HEK293 (cell line): ENCODE measurements at regions not wholly inside any gene's neighbourhood (a gene's known extent, or its start where the extent isn't known, plus 50 kb on each side); places are given as distances from the start of the nearest gene placed in this dataset.

ENCODE experiments used
- CTCF ChIA-PET: fragments of 350-600 bp; formaldehyde crosslinking; extraction: SDS; loops from one replicate; lab custom pipeline; 2021; ENCODE audit warnings: antibody characterized with exemption; lab: Yijun Ruan, JAX
- POLR2A ChIA-PET: fragments of 300-600 bp; formaldehyde crosslinking; extraction: SDS; loops from one replicate; lab custom pipeline; 2020; ENCODE audit warnings: antibody characterized with exemption, inconsistent platforms; lab: Yijun Ruan, JAX
- H3K27ac ChIP-seq: fragments of 200-500 bp; sonication (Bioruptor generic); 2 replicates; pipeline ENCODE4 v1.5.1; 2014; ENCODE audit warnings: low read depth, low read length, control low read depth, inconsistent platforms; ENCODE audit errors: extremely low read depth
- H3K36me3 ChIP-seq, 2 experiments: fragments of 200-500 bp in 1 of 2; sonication (Bioruptor generic) in 1 of 2; 1 replicate in 1 of 2; 2 replicates in 1 of 2; pipeline ENCODE4 v1.5.1; 2014 to 2017; ENCODE audit warnings: inconsistent platforms in 2 of 2, low read length in 2 of 2; ENCODE audit not compliant: control insufficient read depth in 2 of 2, insufficient read depth in 1 of 2
- H3K4me1 ChIP-seq: fragments of 200-500 bp; sonication (Bioruptor generic); 2 replicates; pipeline ENCODE4 v1.5.1; 2014; ENCODE audit warnings: mild to moderate bottlenecking, low read length, inconsistent platforms; ENCODE audit not compliant: control insufficient read depth, insufficient read depth
- H3K4me3 ChIP-seq: 2 replicates; pipeline ENCODE4 v1.5.1; 2011; ENCODE audit warnings: low read depth, mild to moderate bottlenecking, control low read depth, low read length, moderate library complexity
- H3K9me3 ChIP-seq: fragments of 200-500 bp; sonication (Bioruptor generic); 2 replicates; pipeline ENCODE4 v1.5.1; 2014; ENCODE audit warnings: low read depth, low read length, inconsistent platforms; ENCODE audit not compliant: control insufficient read depth, insufficient read depth
- HOXD13 ChIP-seq: sonication (generic); formaldehyde crosslinking; IDR thresholded peaks from 2 replicates; pipeline ENCODE4 v1.8.0; 2022; ENCODE audit warnings: missing genetic modification reagents, borderline replicate concordance
- MEIS1 ChIP-seq: sonication (generic); formaldehyde crosslinking; IDR thresholded peaks from 2 replicates; pipeline ENCODE4 v1.8.1; 2022; ENCODE audit warnings: missing genetic modification reagents, mild to moderate bottlenecking, borderline replicate concordance
- PRDM1 ChIP-seq: fragments of 450-650 bp; formaldehyde crosslinking; IDR thresholded peaks from 2 replicates; pipeline ENCODE4; 2016; ENCODE audit warnings: missing biosample characterization, missing genetic modification characterization
- TCF7L2 ChIP-seq: IDR thresholded peaks from 2 replicates; pipeline ENCODE4 v1.6.1; 2011; ENCODE audit warnings: low read depth, mild to moderate bottlenecking, inconsistent platforms, low read length, moderate library complexity, borderline replicate concordance
- WT1 ChIP-seq: fragments of 450-650 bp; formaldehyde crosslinking; IDR thresholded peaks from 2 replicates; pipeline ENCODE4 v1.5.1; 2016; ENCODE audit warnings: missing biosample characterization, missing genetic modification characterization
- YY1 ChIP-seq: fragments of 450-650 bp; formaldehyde crosslinking; IDR thresholded peaks from 2 replicates; pipeline ENCODE4 v1.5.1; 2018; ENCODE audit warnings: missing biosample characterization, missing genetic modification characterization
- ZEB2 ChIP-seq: fragments of 450-650 bp; formaldehyde crosslinking; IDR thresholded peaks from 2 replicates; pipeline ENCODE4 v1.5.1; 2016; ENCODE audit warnings: missing biosample characterization, missing genetic modification characterization
- ZFHX2 ChIP-seq: fragments of 450-650 bp; formaldehyde crosslinking; conservative IDR thresholded peaks from 2 replicates; pipeline ENCODE4 v1.5.1; 2016; ENCODE audit warnings: missing biosample characterization, missing genetic modification characterization
- ZFP37 ChIP-seq: fragments of 450-650 bp; formaldehyde crosslinking; IDR thresholded peaks from 2 replicates; pipeline ENCODE4 v1.5.1; 2016; ENCODE audit warnings: missing biosample characterization, missing genetic modification characterization
- ZNF10 ChIP-seq: fragments of 450-650 bp; formaldehyde crosslinking; IDR thresholded peaks from 2 replicates; pipeline ENCODE4 v1.5.1; 2017; ENCODE audit warnings: missing biosample characterization, missing genetic modification characterization
- ZNF112 ChIP-seq: fragments of 450-650 bp; formaldehyde crosslinking; IDR thresholded peaks from 2 replicates; pipeline ENCODE4 v1.5.0; 2017; ENCODE audit warnings: missing biosample characterization, missing genetic modification characterization
- ZNF121 ChIP-seq: fragments of 450-650 bp; formaldehyde crosslinking; IDR thresholded peaks from 2 replicates; pipeline ENCODE4 v1.5.1; 2016; ENCODE audit warnings: missing biosample characterization, missing genetic modification characterization
- ZNF16 ChIP-seq: fragments of 450-650 bp; formaldehyde crosslinking; IDR thresholded peaks from 2 replicates; pipeline ENCODE4 v1.5.1; 2016; ENCODE audit warnings: low read depth, missing biosample characterization, missing genetic modification characterization
- ZNF169 ChIP-seq: fragments of 450-650 bp; formaldehyde crosslinking; IDR thresholded peaks from 2 replicates; pipeline ENCODE4 v1.5.1; 2016; ENCODE audit warnings: missing biosample characterization, missing genetic modification characterization
- ZNF175 ChIP-seq: fragments of 450-650 bp; formaldehyde crosslinking; IDR thresholded peaks from 2 replicates; pipeline ENCODE4 v1.5.1; 2016; ENCODE audit warnings: missing biosample characterization, missing genetic modification characterization
- ZNF214 ChIP-seq: fragments of 450-650 bp; formaldehyde crosslinking; IDR thresholded peaks from 2 replicates; pipeline ENCODE4 v1.5.1; 2017; ENCODE audit warnings: missing biosample characterization, mild to moderate bottlenecking, missing genetic modification characterization, borderline replicate concordance
- ZNF23 ChIP-seq: fragments of 450-650 bp; formaldehyde crosslinking; IDR thresholded peaks from 2 replicates; pipeline ENCODE4 v1.5.1; 2016; ENCODE audit warnings: missing biosample characterization, missing genetic modification characterization, borderline replicate concordance
- ZNF248 ChIP-seq: fragments of 450-650 bp; formaldehyde crosslinking; IDR thresholded peaks from 2 replicates; pipeline ENCODE4 v1.5.1; 2017; ENCODE audit warnings: missing biosample characterization, missing genetic modification characterization
- ZNF350 ChIP-seq: fragments of 450-650 bp; formaldehyde crosslinking; IDR thresholded peaks from 2 replicates; pipeline ENCODE4 v1.5.0; 2017; ENCODE audit warnings: missing biosample characterization, mild to moderate bottlenecking, missing genetic modification characterization
- ZNF416 ChIP-seq: fragments of 450-650 bp; formaldehyde crosslinking; IDR thresholded peaks from 2 replicates; pipeline ENCODE4 v1.5.1; 2016; ENCODE audit warnings: missing biosample characterization, missing genetic modification characterization
- ZNF433 ChIP-seq: fragments of 450-650 bp; formaldehyde crosslinking; IDR thresholded peaks from 2 replicates; pipeline ENCODE4 v1.5.1; 2016; ENCODE audit warnings: missing biosample characterization, missing genetic modification characterization, low read depth
- ZNF529 ChIP-seq: fragments of 450-650 bp; formaldehyde crosslinking; IDR thresholded peaks from 2 replicates; pipeline ENCODE4 v1.5.1; 2017; ENCODE audit warnings: missing genetic modification characterization, missing biosample characterization; ENCODE audit not compliant: insufficient replicate concordance
- ZNF558 ChIP-seq: fragments of 450-650 bp; formaldehyde crosslinking; IDR thresholded peaks from 2 replicates; pipeline ENCODE4 v1.5.1; 2016; ENCODE audit warnings: missing biosample characterization, missing genetic modification characterization
- ZNF561 ChIP-seq: fragments of 450-650 bp; IDR thresholded peaks from 2 replicates; pipeline ENCODE4 v1.5.1; 2018; ENCODE audit warnings: missing biosample characterization, missing genetic modification characterization, borderline replicate concordance
- ZNF76 ChIP-seq: fragments of 450-650 bp; formaldehyde crosslinking; IDR thresholded peaks from 2 replicates; pipeline ENCODE4; 2016; ENCODE audit warnings: low read depth, missing biosample characterization, missing genetic modification characterization, borderline replicate concordance
- TF ChIP-seq, protein P1 (sequence below): fragments of 450-650 bp; formaldehyde crosslinking; IDR thresholded peaks from 2 replicates; pipeline ENCODE4 v1.5.1; 2016; ENCODE audit warnings: missing biosample characterization, missing genetic modification characterization
- TF ChIP-seq, protein P2 (sequence below): fragments of 450-650 bp; formaldehyde crosslinking; IDR thresholded peaks from 2 replicates; pipeline ENCODE4 v1.5.0; 2017; ENCODE audit warnings: missing biosample characterization, missing genetic modification characterization, borderline replicate concordance
- TF ChIP-seq, protein P3 (sequence below): fragments of 450-650 bp; formaldehyde crosslinking; IDR thresholded peaks from 2 replicates; pipeline ENCODE4 v1.5.1; 2016; ENCODE audit warnings: missing biosample characterization, missing genetic modification characterization

DNA sequence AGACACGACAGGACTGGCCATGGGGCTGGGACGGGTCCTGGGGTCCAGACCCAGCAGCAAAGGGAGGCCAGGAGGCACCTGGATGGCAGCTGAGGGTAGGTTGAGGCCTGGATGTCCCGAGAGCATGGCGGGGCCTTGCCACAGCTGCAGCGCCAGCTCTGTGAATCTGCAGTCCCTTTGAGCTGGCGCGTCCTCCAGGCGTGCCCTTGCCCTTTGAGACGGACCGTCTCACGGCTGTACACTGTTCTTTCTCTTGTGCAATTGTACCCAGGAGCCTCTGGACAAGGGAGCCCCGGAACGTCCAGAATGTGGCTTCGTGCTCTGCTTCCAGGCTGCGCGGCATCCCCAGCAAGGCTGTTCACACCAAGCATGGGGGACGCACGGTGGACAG, 69.5 kb upstream of the CIBAR2 start (continued):
- TF ChIP-seq ZFP37 (tag by site-specific recombination) = no peak
- TF ChIP-seq WT1 (tag by site-specific recombination) = no peak
- no peak for TF ChIP-seq ZNF214 (tag by site-specific recombination)
- no peak for TF ChIP-seq ZNF112
- TF ChIP-seq PRDM1 (tag by site-specific recombination) = no peak
- no peak for TF ChIP-seq ZNF433
- no peak for TF ChIP-seq ZNF10 (tag by site-specific recombination)
- no peak for TF ChIP-seq MEIS1 (CRISPR knock-in tag)
- TF ChIP-seq, all 188 proteins: peak for 0

DNA sequence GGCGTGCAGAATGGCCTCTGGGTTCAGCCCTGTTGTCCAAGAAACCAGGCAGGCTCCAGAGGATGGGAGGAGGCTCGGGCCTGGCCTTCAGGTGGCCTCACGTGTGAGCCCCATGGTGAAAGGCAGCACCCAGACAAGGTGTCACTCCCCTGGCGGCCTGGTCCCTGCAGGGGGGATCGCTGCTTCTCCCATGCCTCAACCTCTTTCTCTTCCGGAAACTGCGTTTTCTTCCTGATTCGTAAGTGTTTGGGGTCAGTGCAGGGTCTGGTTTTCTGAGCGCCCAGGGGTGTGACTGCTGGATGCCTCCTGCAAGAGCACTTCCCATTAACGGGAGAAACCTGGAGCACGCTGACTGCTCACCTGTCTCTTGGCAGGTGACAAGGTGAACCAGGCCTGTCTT, 70.0 kb upstream of the CIBAR2 start:
- Histone ChIP-seq H3K27ac (no peak overlapping the region), H3K4me1 (no peaks in the 10 kb centered on the region), H3K36me3 (peaks cover 0 to 56% of the 10 kb centered on the region in 2 experiments; a peak in 1 of 3 replicates), H3K9me3 (no peaks in the 10 kb centered on the region), H3K4me3 (no peak overlapping the region)
- ChIA-PET POLR2A (no interaction called here), CTCF (no interaction called here)
- TF ChIP-seq ZNF248 (tag by site-specific recombination) (no peak), ZNF169 (tag by site-specific recombination) (no peak), MEIS1 (CRISPR knock-in tag) (no peak), HOXD13 (CRISPR knock-in tag) (no peak), ZNF16 (tag by site-specific recombination) (no peak), ZNF561 (no peak), ZNF558 (tag by site-specific recombination) (no peak), ZNF121 (tag by site-specific recombination) (no peak), ZNF76 (no peak)

DNA sequence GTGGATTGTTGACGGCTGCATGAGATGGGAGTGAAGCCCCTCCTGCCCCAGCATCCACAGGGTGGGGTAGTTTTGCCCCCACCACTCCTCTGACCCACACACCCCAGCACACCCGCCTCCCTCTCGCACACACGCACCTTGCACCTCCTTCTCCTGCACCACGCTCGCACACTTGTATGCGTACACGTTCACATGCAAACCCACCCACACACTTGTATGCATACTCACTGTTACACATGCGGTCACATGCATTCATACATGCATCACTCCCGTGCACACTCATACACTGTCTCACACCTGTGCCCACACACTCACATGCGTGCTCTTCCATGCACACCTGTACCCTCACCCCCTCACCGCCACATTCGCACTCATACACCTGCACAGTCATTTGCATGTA, 70.5 kb upstream of the CIBAR2 start:
- H3K9me3 ChIP-seq = no peaks in the 10 kb centered on the region
- H3K4me1 ChIP-seq = no peaks in the 10 kb centered on the region
- POLR2A ChIA-PET = no interaction called here
- no peak overlapping the region for H3K27ac ChIP-seq
- H3K36me3 ChIP-seq = peaks cover 0 to 51% of the 10 kb centered on the region in 2 experiments; a peak in 1 of 3 replicates
- CTCF ChIA-PET = no interaction called here
- no peak overlapping the region for H3K4me3 ChIP-seq
- no peak for TF ChIP-seq ZNF350 (tag by site-specific recombination)
- TF ChIP-seq, protein P1, sequence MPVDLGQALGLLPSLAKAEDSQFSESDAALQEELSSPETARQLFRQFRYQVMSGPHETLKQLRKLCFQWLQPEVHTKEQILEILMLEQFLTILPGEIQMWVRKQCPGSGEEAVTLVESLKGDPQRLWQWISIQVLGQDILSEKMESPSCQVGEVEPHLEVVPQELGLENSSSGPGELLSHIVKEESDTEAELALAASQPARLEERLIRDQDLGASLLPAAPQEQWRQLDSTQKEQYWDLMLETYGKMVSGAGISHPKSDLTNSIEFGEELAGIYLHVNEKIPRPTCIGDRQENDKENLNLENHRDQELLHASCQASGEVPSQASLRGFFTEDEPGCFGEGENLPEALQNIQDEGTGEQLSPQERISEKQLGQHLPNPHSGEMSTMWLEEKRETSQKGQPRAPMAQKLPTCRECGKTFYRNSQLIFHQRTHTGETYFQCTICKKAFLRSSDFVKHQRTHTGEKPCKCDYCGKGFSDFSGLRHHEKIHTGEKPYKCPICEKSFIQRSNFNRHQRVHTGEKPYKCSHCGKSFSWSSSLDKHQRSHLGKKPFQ = peak; percentile 42; the same call in 1 of the 2 replicates
- peak; percentile 53 for TF ChIP-seq ZFHX2 (tag by site-specific recombination)
- TF ChIP-seq, all 188 proteins: peak for 2

DNA sequence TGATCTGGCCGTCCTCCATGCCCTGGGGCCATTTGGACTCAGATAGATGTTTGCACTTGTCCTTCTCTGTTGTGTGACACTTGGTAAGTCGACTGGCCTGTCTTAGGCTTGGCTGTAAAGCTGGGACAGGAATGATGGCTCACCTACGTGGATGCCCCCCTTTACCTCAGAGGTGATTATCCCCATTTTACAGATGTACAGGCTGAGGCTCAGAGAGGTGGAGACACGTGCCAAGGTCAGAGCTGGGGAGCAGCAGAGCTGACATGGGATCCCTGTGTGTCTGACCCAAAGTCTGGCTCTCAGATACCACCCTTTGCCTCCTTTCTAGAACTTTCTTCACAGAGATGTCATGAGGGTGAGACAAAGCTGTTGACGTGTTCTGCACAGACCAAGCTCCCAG, 71.3 kb upstream of the CIBAR2 start:
- H3K4me3 ChIP-seq = no peak overlapping the region
- H3K36me3 ChIP-seq = peaks cover 0 to 47% of the 10 kb centered on the region in 2 experiments; a peak in 1 of 3 replicates
- H3K4me1 ChIP-seq = no peaks in the 10 kb centered on the region
- POLR2A ChIA-PET = no interaction called here
- H3K27ac ChIP-seq = no peak overlapping the region
- H3K9me3 ChIP-seq = no peaks in the 10 kb centered on the region
- CTCF ChIA-PET = interaction anchor here (0.6 to 1.1 kb wide), 4 partner anchors 13 to 93 kb away, joined by 3 to 6 read pairs (median 4); no protein-coding TSS in a partner anchor
- TF ChIP-seq ZEB2 (tag by site-specific recombination) (no peak), ZNF529 (tag by site-specific recombination) (no peak), TCF7L2 (no peak), ZNF416 (tag by site-specific recombination) (no peak), YY1 (tag by site-specific recombination) (no peak), ZNF23 (no peak), ZNF175 (tag by site-specific recombination) (no peak)
- TF ChIP-seq, protein P2, sequence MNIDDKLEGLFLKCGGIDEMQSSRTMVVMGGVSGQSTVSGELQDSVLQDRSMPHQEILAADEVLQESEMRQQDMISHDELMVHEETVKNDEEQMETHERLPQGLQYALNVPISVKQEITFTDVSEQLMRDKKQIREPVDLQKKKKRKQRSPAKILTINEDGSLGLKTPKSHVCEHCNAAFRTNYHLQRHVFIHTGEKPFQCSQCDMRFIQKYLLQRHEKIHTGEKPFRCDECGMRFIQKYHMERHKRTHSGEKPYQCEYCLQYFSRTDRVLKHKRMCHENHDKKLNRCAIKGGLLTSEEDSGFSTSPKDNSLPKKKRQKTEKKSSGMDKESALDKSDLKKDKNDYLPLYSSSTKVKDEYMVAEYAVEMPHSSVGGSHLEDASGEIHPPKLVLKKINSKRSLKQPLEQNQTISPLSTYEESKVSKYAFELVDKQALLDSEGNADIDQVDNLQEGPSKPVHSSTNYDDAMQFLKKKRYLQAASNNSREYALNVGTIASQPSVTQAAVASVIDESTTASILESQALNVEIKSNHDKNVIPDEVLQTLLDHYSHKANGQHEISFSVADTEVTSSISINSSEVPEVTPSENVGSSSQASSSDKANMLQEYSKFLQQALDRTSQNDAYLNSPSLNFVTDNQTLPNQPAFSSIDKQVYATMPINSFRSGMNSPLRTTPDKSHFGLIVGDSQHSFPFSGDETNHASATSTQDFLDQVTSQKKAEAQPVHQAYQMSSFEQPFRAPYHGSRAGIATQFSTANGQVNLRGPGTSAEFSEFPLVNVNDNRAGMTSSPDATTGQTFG (tag by site-specific recombination) = no peak
- TF ChIP-seq, protein P3, sequence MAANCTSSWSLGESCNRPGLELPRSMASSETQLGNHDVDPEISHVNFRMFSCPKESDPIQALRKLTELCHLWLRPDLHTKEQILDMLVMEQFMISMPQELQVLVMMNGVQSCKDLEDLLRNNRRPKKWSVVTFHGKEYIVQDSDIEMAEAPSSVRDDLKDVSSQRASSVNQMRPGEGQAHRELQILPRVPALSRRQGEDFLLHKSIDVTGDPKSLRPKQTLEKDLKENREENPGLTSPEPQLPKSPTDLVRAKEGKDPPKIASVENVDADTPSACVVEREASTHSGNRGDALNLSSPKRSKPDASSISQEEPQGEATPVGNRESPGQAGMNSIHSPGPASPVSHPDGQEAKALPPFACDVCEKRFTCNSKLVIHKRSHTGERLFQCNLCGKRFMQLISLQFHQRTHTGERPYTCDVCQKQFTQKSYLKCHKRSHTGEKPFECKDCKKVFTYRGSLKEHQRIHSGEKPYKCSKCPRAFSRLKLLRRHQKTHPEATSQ (tag by site-specific recombination) = no peak
